MCF 10A (cell line): ENCODE measurements at regions not wholly inside any gene's neighbourhood (a gene's known extent, or its start where the extent isn't known, plus 50 kb on each side); places are given as distances from the start of the nearest gene placed in this dataset.

ENCODE experiments used
- BruUV-seq: library from RNA; stranded (reverse); fragments of 400-500 nt; replicated peaks from 2 replicates; lab custom pipeline; 2021; lab: Mats Ljungman, UMichigan
- CTCF ChIA-PET: fragments of 300-600 bp; sonication (Branson Sonifier 250); formaldehyde crosslinking; extraction: SDS; loops from one replicate; lab custom pipeline; 2021; ENCODE audit warnings: antibody characterized with exemption, inconsistent platforms; lab: Yijun Ruan, JAX
- POLR2A ChIA-PET: fragments of 300-600, 350-650 bp; sonication (Branson Sonifier 250); formaldehyde crosslinking; extraction: SDS; loops from one replicate; lab custom pipeline; 2020; ENCODE audit warnings: antibody characterized with exemption, inconsistent platforms; lab: Yijun Ruan, JAX
- DNase-seq: peaks from one replicate; pipeline ENCODE4 v3.0.0-alpha.2; 2018; ENCODE audit not compliant: unreplicated experiment
- H3K27ac Mint-ChIP-seq: one replicate; pipeline ENCODE4 v1.8.0; 2022; ENCODE audit warnings: mild to moderate bottlenecking, low read depth, mixed read lengths; ENCODE audit not compliant: unreplicated experiment
- H3K27me3 Mint-ChIP-seq: one replicate; pipeline ENCODE4 v1.8.0; 2022; ENCODE audit warnings: mixed read lengths; ENCODE audit not compliant: insufficient read depth, unreplicated experiment
- H3K36me3 Mint-ChIP-seq: one replicate; pipeline ENCODE4 v1.8.0; 2022; ENCODE audit warnings: mild to moderate bottlenecking, moderate library complexity, mixed read lengths; ENCODE audit not compliant: insufficient read depth, unreplicated experiment
- H3K4me1 Mint-ChIP-seq: one replicate; pipeline ENCODE4 v1.8.0; 2022; ENCODE audit warnings: mixed read lengths; ENCODE audit not compliant: insufficient read depth, unreplicated experiment
- H3K4me3 Mint-ChIP-seq: one replicate; pipeline ENCODE4 v1.8.0; 2022; ENCODE audit warnings: mild to moderate bottlenecking, moderate library complexity, mixed read lengths; ENCODE audit not compliant: unreplicated experiment
- H3K9me3 Mint-ChIP-seq: one replicate; pipeline ENCODE4 v1.8.0; 2022; ENCODE audit warnings: mixed read lengths; ENCODE audit not compliant: unreplicated experiment
- intact Hi-C: fragments of 100-400 bp; cut with micrococcal nuclease; formaldehyde crosslinking; loops from 2 replicates; pipeline ENCODE4 v1.14.1; 2022
- TF ChIP-seq, protein P1 (sequence below): fragments of 200-600 bp; IDR thresholded peaks from one replicate; pipeline ENCODE4 v1.8.0; 2022; ENCODE audit warnings: antibody characterized with exemption, mild to moderate bottlenecking; ENCODE audit not compliant: unreplicated experiment

DNA sequence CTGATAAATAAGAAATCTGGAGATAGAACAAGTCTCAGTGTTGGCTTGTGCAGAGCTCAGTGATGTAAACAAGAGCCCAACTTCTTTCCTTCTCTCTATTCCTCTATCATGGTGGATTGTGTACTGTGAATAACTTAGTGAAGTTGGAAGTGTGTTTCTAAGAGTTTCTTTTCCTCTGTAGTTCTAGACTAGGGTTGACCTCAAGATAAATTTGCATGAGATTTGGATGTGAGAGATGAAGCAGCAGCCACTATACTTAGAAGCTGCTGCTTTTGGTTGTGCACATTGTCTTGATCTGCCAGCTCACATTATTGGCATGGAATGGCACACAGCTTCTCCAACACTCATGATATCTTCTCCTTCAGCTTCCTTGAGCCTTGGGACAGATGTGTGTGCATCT lies 198.9 kb upstream of the ZP4 start:
- ChIA-PET POLR2A (interaction anchor here (0.7 to 1.7 kb wide), 3 partner anchors 28 to 225 kb away, joined by 3 to 5 read pairs (median 4); no protein-coding TSS in a partner anchor), CTCF (interaction anchor here (0.7 to 1.2 kb wide), 5 partner anchors 17 to 923 kb away, joined by 3 to 5 read pairs (median 3); no protein-coding TSS in a partner anchor)
- intact Hi-C loops, result no loop called here
- Mint-ChIP-seq H3K9me3 (no peaks in the 10 kb centered on the region), H3K27me3 (no peaks in the 10 kb centered on the region), H3K4me3 (no peak overlapping the region), H3K27ac (no peak overlapping the region), H3K36me3 (no peaks in the 10 kb centered on the region), H3K4me1 (no peaks in the 10 kb centered on the region)
- TF ChIP-seq, protein P1, sequence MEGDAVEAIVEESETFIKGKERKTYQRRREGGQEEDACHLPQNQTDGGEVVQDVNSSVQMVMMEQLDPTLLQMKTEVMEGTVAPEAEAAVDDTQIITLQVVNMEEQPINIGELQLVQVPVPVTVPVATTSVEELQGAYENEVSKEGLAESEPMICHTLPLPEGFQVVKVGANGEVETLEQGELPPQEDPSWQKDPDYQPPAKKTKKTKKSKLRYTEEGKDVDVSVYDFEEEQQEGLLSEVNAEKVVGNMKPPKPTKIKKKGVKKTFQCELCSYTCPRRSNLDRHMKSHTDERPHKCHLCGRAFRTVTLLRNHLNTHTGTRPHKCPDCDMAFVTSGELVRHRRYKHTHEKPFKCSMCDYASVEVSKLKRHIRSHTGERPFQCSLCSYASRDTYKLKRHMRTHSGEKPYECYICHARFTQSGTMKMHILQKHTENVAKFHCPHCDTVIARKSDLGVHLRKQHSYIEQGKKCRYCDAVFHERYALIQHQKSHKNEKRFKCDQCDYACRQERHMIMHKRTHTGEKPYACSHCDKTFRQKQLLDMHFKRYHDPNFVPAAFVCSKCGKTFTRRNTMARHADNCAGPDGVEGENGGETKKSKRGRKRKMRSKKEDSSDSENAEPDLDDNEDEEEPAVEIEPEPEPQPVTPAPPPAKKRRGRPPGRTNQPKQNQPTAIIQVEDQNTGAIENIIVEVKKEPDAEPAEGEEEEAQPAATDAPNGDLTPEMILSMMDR, result no peak
- BruUV-seq, result no TSS peak
- no peak for DNase-seq

DNA sequence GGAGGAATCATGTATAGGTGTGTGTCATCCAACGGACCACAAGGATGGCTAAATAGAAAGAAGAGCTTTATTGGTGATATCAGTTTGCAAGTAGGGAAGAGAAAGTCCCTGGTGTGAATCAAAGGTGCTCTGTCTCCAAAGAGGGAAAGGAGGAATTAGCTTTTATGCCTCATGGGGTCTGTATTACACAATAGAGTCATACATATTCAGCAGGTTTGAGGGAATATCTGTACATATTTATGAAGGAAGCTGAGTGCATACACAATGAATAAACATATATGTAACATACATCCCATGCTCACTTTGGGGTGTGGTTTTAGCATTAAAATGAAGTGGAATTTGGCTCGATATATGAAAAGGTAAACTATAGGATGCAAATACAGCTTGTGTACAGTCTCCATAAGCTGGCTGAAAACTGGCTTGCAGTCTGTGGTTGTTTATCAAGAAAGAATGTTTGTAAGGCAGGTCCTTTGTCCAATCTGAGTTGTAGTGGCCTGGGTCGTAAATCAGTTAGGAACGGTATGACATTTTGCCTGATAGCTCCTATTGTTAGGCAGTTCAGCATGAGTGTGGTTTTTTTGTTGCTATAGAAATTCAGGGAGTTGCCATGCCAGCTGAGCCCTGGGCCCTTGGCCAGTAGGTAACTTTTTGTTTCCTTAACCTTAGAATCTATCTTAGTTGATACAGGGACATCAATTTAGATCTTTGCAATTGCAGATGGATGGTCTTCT lies 198.0 kb upstream of the ZP4 start:
- H3K9me3 Mint-ChIP-seq, result no peaks in the 10 kb centered on the region
- BruUV-seq, result no TSS peak
- intact Hi-C loops, result no loop called here
- H3K4me1 Mint-ChIP-seq, result no peaks in the 10 kb centered on the region
- no peak for DNase-seq
- no peaks in the 10 kb centered on the region for H3K27me3 Mint-ChIP-seq
- TF ChIP-seq, protein P1, result no peak
- no peak overlapping the region for H3K27ac Mint-ChIP-seq
- H3K36me3 Mint-ChIP-seq, result no peaks in the 10 kb centered on the region
- POLR2A ChIA-PET, result interaction anchor here (1.0 to 1.7 kb wide), 2 partner anchors 27 to 224 kb away, joined by 3 to 5 read pairs; no protein-coding TSS in a partner anchor
- CTCF ChIA-PET, result interaction anchor here (0.5 to 1.2 kb wide), 7 partner anchors 9 to 1811 kb away, joined by 3 to 6 read pairs (median 4); no protein-coding TSS in a partner anchor
- H3K4me3 Mint-ChIP-seq, result no peak overlapping the region

DNA sequence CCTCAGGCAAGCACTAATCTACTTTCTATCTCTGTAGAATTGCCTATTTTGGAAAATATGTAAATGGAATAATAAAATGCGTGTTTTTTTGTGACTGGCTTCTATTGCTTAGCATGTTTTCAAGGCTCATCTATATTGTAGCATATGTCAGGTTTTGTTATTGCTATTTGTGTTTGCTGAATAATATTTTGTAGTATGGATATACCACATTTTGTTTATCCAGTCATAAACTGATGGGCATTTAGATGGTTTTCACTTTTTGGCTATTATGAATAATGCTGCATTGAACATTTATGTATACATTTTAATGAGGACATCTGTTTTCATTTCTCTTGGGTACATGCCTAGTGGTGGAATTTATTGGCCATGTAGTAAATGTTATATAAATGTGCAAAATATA lies 183.3 kb upstream of the ZP4 start:
- no peak for DNase-seq
- TF ChIP-seq, protein P1, result no peak
- no TSS peak for BruUV-seq
- no peaks in the 10 kb centered on the region for H3K27me3 Mint-ChIP-seq
- H3K9me3 Mint-ChIP-seq, result no peaks in the 10 kb centered on the region
- H3K36me3 Mint-ChIP-seq, result no peaks in the 10 kb centered on the region
- POLR2A ChIA-PET, result interaction anchor here (1.9 kb wide), 1 partner anchor 12 kb away, joined by 12 read pairs; no protein-coding TSS in a partner anchor
- peaks cover 5% of the 10 kb centered on the region for H3K4me1 Mint-ChIP-seq
- CTCF ChIA-PET, result no interaction called here
- intact Hi-C loops, result no loop called here
- H3K27ac Mint-ChIP-seq, result no peak overlapping the region
- no peak overlapping the region for H3K4me3 Mint-ChIP-seq

DNA sequence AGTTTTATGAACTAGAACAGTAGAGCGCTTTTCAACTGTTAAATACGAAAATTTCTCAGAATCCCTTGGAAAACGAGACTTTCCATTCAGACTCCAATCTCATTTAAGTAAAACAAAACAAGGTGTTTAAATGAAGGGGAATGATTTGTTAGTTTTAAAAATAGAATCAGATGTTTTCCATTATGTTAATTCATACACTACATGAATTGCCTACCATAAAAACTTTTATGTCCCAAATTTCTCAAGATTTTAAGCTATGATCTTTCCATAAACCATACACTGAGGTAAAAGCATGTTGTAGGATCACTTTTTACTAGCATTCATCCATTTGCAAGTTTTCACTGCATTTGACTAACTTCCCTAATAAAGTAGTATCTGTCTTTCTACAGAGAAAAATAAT lies 180.3 kb upstream of the ZP4 start:
- Mint-ChIP-seq H3K9me3 (no peaks in the 10 kb centered on the region), H3K27me3 (no peaks in the 10 kb centered on the region), H3K36me3 (no peaks in the 10 kb centered on the region), H3K27ac (no peak overlapping the region), H3K4me1 (peaks cover 9% of the 10 kb centered on the region), H3K4me3 (no peak overlapping the region)
- CTCF ChIA-PET, result interaction anchor here (0.6 to 2.4 kb wide), 5 partner anchors 9 to 207 kb away, joined by 3 to 12 read pairs (median 3); no protein-coding TSS in a partner anchor
- POLR2A ChIA-PET, result interaction anchor here (1.3 kb wide), 1 partner anchor 9 kb away, joined by 10 read pairs; no protein-coding TSS in a partner anchor
- BruUV-seq, result no TSS peak
- DNase-seq, result no peak
- TF ChIP-seq, protein P1, result no peak
- intact Hi-C loops, result no loop called here
